ENCODE measurements at regions not wholly inside any gene's neighbourhood (a gene's known extent, or its start where the extent isn't known, plus 50 kb on each side); places are given as distances from the start of the nearest gene placed in this dataset.
"Not testable (repeated sequence)": the region's sequence is repeated elsewhere in the genome, so short reads cannot be mapped to it uniquely, and the experiment has no call there.

DNA sequence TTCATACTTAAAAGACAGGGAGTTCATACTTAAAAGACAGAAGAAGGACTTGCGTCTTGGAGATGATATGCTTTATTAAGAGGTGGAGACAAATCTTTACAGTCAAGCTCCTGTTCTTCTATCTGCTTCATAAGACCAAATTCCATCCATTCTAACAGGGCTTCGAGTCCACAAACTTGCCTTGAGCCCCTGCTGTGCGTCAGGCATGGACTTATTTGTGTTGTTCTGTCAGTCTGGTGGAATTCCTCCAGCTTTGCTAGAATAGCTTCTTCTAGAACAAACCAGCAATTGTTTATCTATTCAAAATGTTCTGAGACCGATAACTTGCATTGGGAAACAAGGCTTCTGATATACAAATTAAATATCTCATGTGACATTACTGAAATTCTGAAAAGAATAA, 73.9 kb upstream of the SOX11 start:
- TF ChIP-seq, protein P1, sequence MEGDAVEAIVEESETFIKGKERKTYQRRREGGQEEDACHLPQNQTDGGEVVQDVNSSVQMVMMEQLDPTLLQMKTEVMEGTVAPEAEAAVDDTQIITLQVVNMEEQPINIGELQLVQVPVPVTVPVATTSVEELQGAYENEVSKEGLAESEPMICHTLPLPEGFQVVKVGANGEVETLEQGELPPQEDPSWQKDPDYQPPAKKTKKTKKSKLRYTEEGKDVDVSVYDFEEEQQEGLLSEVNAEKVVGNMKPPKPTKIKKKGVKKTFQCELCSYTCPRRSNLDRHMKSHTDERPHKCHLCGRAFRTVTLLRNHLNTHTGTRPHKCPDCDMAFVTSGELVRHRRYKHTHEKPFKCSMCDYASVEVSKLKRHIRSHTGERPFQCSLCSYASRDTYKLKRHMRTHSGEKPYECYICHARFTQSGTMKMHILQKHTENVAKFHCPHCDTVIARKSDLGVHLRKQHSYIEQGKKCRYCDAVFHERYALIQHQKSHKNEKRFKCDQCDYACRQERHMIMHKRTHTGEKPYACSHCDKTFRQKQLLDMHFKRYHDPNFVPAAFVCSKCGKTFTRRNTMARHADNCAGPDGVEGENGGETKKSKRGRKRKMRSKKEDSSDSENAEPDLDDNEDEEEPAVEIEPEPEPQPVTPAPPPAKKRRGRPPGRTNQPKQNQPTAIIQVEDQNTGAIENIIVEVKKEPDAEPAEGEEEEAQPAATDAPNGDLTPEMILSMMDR (conservative IDR thresholded peaks at IDR 0.05) = no peak
- no peak for TF ChIP-seq ZFX (IDR thresholded peaks at IDR 0.05)
- H3K27ac ChIP-seq = no peak overlapping the region

DNA sequence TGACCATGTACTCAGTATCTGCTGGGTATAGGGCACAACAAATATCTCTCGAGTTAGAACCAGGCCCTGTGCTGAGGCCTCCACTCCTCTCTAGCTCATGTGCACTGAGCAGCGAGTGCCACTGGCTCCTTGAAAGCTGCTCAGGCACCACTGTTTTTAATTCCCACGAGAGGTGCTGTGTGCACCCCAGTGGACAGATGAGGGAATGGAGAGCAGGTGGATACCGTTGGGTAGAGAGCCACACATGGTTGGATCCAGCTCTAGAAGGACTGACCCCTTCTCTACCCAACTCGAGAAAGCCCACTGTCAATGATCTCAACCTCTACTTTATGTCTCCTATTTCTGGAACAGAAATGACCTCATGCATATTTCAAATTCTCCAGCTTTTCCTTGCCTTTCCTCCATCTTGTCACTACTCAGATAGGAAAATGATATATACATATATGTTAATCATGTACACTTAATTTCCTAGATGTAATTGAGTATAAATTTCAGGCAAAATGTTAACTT, 66.6 kb upstream of the SOX11 start:
- not testable (repeated sequence) for H3K27ac ChIP-seq

DNA sequence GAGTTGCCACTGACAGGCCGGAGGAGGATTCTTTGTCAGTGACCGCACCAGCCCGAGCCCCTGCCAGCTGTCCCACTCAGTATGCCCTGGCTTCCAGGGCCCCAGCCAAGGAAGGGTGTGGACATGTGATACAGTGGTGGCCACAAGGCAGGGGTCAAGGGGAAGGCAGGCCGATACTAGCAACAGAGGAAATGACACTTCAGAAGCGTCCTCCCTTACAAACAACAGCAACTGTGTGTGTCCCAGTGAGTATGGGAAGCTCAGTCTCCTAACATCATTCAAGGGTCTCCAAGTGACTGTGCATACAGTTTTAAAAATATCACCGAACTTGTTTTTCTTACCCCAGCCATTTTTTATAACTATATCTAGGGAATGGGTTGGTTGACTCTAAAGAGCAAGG, 63.7 kb upstream of the SOX11 start:
- not testable (repeated sequence) for H3K27ac ChIP-seq

More for the DNA sequence above, 66.6 kb upstream of the SOX11 start:
- TF ChIP-seq, protein P1 (conservative IDR thresholded peaks at IDR 0.05) = peak; percentile 25

DNA sequence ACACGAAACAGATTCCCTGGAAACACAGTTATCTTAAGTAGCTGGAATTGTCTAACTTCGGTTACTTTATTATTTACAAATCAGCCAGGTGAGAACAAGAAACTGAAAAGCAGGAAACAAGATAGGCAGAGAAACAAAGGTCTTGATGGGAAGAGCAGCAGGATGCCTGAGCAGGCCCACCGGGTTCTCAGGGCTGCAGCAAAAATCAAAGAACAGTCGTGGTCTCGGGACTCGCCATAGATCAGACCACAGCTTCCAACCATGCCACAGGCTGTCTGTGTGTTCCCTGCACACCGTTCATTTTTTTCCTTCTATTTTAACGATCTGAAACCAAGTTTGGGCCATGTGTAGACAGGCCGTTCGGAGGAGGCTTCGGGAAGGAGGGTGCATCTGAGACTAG, 62.7 kb upstream of the SOX11 start:
- not testable (repeated sequence) for H3K27ac ChIP-seq

DNA sequence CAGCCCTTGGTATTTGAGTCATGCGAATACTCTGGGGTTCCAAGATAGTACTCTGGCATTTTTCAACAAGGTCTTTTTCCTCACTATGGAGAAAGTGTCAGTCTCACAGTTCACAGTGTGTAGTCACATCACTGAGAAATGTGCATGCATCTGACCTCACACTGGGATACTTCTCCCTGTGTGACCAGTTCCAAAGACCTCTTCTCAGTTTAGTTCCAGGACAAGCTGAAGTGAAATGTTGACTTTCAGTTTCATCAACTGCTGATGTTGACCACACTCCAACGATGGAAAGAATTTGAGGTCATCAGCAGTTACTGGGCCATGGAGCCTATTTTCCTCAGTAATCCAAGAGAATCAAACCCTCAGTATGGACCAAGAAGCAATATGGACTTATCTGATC, 55.1 kb upstream of the SOX11 start:
- H3K27ac ChIP-seq = not testable (repeated sequence)

Data from C4-2B (cell line).